OCI-LY7 (cell line): ENCODE measurements at regions not wholly inside any gene's neighbourhood (a gene's known extent, or its start where the extent isn't known, plus 50 kb on each side); places are given as distances from the start of the nearest gene placed in this dataset.

Source experiments
- BruUV-seq: library from RNA; stranded (reverse); fragments of 400-500 nt; replicated peaks from 2 replicates; lab custom pipeline; 2021; lab: Mats Ljungman, UMichigan
- CTCF ChIA-PET: fragments of 300-600 bp; sonication (Branson Sonifier 250); formaldehyde crosslinking; loops from one replicate; lab custom pipeline; 2022; ENCODE audit warnings: antibody characterized with exemption; ENCODE audit not compliant: unreplicated experiment; lab: Charles Lee
- POLR2A ChIA-PET: fragments of 300-600 bp; sonication (Branson Sonifier 250); formaldehyde crosslinking; loops from one replicate; lab custom pipeline; 2022; ENCODE audit warnings: antibody characterized with exemption; lab: Charles Lee
- DNase-seq: peaks from one replicate; pipeline ENCODE4 v3.0.0-alpha.2; 2015; ENCODE audit warnings: low spot score
- H2AFZ ChIP-seq: fragments of 200-600 bp; sonication (generic), shearing (Covaris generic); 2 replicates; pipeline ENCODE4 v1.6.1; 2014; ENCODE audit warnings: mild to moderate bottlenecking, antibody characterized with exemption, low read length, moderate library complexity
- H3K27ac ChIP-seq: fragments of 200-600 bp; sonication (generic); 2 replicates; pipeline ENCODE4 v1.5.1; 2014; ENCODE audit warnings: mixed run types, low read depth, mild to moderate bottlenecking, moderate library complexity, low read length, inconsistent platforms; ENCODE audit not compliant: poor library complexity, severe bottlenecking
- H3K36me3 ChIP-seq: fragments of 200-600 bp; sonication (generic); 2 replicates; pipeline ENCODE4 v1.6.1; 2014; ENCODE audit warnings: mild to moderate bottlenecking, antibody characterized with exemption, low read length, moderate library complexity, mixed read lengths; ENCODE audit not compliant: insufficient read depth
- H3K4me1 ChIP-seq: fragments of 200-600 bp; sonication (generic); 2 replicates; pipeline ENCODE4 v1.5.1; 2014; ENCODE audit warnings: mild to moderate bottlenecking, low read length; ENCODE audit not compliant: insufficient read depth, poor library complexity, severe bottlenecking
- H3K4me2 ChIP-seq: fragments of 200-600 bp; sonication (generic); 2 replicates; pipeline ENCODE4 v1.6.1; 2014; ENCODE audit warnings: mild to moderate bottlenecking, low read length
- H3K4me3 ChIP-seq: fragments of 200-600 bp; sonication (generic); 2 replicates; pipeline ENCODE4 v1.5.1; 2014; ENCODE audit warnings: mild to moderate bottlenecking, low read depth, low read length; ENCODE audit not compliant: poor library complexity, severe bottlenecking
- H3K79me2 ChIP-seq: fragments of 200-600 bp; sonication (generic); 2 replicates; pipeline ENCODE4 v1.6.1; 2016; ENCODE audit warnings: low read depth, mild to moderate bottlenecking, low read length, moderate library complexity, mixed read lengths; ENCODE audit not compliant: insufficient read depth
- H3K9me2 ChIP-seq: fragments of 200-600 bp; sonication (generic); 2 replicates; pipeline ENCODE4 v1.6.1; 2016; ENCODE audit warnings: mild to moderate bottlenecking, low read length, mixed read lengths; ENCODE audit not compliant: insufficient read depth
- H3K9me3 ChIP-seq: fragments of 200-600 bp; sonication (generic); 2 replicates; pipeline ENCODE4 v1.6.1; 2014; ENCODE audit warnings: mild to moderate bottlenecking, mixed run types, low read length, mixed read lengths
- H4K20me1 ChIP-seq: fragments of 200-600 bp; sonication (generic); 2 replicates; pipeline ENCODE4 v1.6.1; 2014; ENCODE audit warnings: mild to moderate bottlenecking, antibody characterized with exemption, low read length, moderate library complexity, mixed read lengths; ENCODE audit not compliant: insufficient read depth
- EZH2phosphoT487 ChIP-seq: fragments of 200-600 bp; sonication (generic); IDR thresholded peaks from 2 replicates; pipeline ENCODE4 v1.6.1; 2018; ENCODE audit warnings: low read depth, borderline replicate concordance, mild to moderate bottlenecking, mixed run types, antibody characterized with exemption, low read length, moderate library complexity, mixed read lengths
- intact Hi-C: fragments of 100-400 bp; cut with micrococcal nuclease; formaldehyde crosslinking; loops from one replicate; pipeline ENCODE4 v1.10.0; 2022; ENCODE audit not compliant: unreplicated experiment
- TF ChIP-seq, protein P1 (sequence below): fragments of 200-600 bp; sonication (generic); conservative IDR thresholded peaks from 2 replicates; pipeline ENCODE4 v1.5.1; 2014; ENCODE audit warnings: mild to moderate bottlenecking, antibody characterized with exemption, low read length, moderate library complexity, mixed read lengths

DNA sequence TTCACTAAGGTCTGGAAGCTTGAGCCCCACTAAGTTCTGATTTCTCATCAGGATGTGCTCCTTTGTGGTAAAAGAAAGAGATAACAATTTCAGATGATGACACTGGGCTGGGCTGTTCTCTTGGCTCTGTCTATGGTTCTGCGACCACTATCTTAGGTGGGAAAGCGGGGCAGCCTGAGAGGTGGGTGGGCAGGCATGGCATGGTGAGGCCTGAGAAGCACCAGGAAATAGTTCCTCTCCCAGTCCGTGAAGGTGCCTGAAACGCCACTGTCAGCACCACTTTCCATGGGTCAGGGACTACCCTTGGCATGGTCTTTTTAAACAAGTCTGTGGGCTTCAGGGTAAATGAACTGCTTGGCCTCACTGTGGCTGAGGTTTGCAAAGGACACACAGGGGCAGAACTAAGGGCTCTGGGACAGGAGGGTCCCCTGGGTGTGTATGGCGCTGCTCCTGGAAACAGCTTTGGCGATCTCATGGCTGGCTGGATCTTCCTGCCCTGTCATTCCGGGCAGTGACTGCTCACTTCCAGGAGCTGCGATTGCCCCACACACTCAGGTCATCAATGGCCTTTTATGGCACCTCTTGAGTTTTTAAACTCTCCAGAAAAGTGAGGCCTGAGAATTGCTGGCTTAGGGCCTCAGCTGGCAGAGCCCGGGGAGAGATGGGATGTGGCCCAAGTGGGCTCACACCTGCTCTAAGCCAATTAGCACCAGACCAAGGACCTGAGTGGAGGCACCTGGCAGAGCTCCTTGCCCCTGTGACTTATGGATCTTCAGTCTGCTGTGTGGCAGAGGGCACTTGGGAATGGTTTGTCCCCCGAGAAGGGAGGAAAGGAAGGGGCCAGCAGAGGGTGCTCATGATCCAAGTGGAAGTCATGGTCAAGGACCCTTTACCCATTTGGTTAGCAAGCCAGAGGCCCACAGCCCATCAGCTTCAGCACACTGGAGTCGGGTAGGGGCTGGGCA is 55.6 kb upstream of the LYVE1 start:
- no peaks in the 10 kb centered on the region for H4K20me1 ChIP-seq
- H3K9me2 ChIP-seq, result no peaks in the 10 kb centered on the region
- BruUV-seq, result no TSS peak
- H3K27ac ChIP-seq, result no peak overlapping the region
- no peak overlapping the region for H3K4me2 ChIP-seq
- intact Hi-C loops, result no loop called here
- CTCF ChIA-PET, result interaction anchor here (0.6 kb wide), 1 partner anchor 159 kb away, joined by 3 read pairs; no protein-coding TSS in a partner anchor
- TF ChIP-seq, protein P1, sequence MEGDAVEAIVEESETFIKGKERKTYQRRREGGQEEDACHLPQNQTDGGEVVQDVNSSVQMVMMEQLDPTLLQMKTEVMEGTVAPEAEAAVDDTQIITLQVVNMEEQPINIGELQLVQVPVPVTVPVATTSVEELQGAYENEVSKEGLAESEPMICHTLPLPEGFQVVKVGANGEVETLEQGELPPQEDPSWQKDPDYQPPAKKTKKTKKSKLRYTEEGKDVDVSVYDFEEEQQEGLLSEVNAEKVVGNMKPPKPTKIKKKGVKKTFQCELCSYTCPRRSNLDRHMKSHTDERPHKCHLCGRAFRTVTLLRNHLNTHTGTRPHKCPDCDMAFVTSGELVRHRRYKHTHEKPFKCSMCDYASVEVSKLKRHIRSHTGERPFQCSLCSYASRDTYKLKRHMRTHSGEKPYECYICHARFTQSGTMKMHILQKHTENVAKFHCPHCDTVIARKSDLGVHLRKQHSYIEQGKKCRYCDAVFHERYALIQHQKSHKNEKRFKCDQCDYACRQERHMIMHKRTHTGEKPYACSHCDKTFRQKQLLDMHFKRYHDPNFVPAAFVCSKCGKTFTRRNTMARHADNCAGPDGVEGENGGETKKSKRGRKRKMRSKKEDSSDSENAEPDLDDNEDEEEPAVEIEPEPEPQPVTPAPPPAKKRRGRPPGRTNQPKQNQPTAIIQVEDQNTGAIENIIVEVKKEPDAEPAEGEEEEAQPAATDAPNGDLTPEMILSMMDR, result peak; percentile 62
- no peak for TF ChIP-seq EZH2phosphoT487
- H3K4me1 ChIP-seq, result peaks cover 7% of the 10 kb centered on the region
- no peaks in the 10 kb centered on the region for H3K79me2 ChIP-seq
- H3K9me3 ChIP-seq, result no peaks in the 10 kb centered on the region
- no peak overlapping the region for H3K4me3 ChIP-seq
- peak overlapping the region; percentile 88 for H2AFZ ChIP-seq
- DNase-seq, result peak; percentile 12
- no peaks in the 10 kb centered on the region for H3K36me3 ChIP-seq
- POLR2A ChIA-PET, result no interaction called here

DNA sequence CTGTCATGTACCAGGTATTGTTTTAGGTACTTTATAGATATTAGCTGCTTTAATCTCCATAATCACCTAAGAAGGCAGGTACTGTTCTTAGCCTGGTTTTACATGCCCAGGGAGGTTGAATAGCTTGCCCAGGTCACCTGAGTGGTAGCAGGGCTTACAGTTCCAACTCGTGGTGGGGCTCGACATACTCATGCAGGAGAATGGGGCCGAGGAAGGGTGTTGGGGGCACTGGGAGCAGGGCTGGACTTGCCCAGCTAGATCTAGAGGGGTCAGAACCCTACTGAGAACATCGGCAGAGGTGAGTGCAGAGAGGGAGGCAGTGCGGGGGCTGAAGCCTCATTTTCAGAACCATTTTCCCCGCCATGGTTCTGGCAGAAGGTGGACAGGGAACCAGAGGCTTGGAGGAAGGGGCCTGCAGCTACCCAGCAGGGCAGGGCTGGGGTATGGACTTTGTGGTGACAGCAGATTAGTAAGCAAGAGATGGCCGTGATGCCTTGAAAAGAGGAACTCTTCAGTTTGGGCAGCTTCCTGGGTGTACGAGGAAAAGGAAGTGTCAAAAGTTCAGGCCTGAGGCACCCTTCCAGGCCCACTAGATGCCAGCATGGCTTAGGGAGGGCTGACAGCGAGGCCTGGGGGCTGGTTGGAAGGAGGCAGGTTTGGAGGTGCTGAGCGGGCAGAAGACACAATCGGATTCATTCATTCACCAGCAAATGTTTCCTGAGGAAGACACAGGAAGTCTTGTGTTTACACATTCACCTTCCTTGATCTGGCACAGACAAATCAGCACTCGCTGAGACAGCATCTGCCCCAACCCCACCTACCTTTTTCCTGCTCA is 54.7 kb upstream of the LYVE1 start:
- Histone ChIP-seq H3K4me3 (no peak overlapping the region), H3K27ac (no peak overlapping the region), H3K36me3 (no peaks in the 10 kb centered on the region), H3K4me2 (no peak overlapping the region), H3K79me2 (no peaks in the 10 kb centered on the region), H3K9me3 (no peaks in the 10 kb centered on the region), H4K20me1 (no peaks in the 10 kb centered on the region), H3K4me1 (peaks cover 7% of the 10 kb centered on the region), H2AFZ (peak overlapping the region; percentile 88), H3K9me2 (no peaks in the 10 kb centered on the region)
- intact Hi-C loops, result no loop called here
- peak; percentile 27 for DNase-seq
- BruUV-seq, result no TSS peak
- no peak for TF ChIP-seq EZH2phosphoT487
- TF ChIP-seq, protein P1, result no peak
- ChIA-PET CTCF (interaction anchor here (0.6 kb wide), 2 partner anchors 83 to 159 kb away, joined by 3 read pairs; no protein-coding TSS in a partner anchor), POLR2A (no interaction called here)
